Lower leg skin (tissue), 4 donors: ENCODE measurements at regions not wholly inside any gene's neighbourhood (a gene's known extent, or its start where the extent isn't known, plus 50 kb on each side); places are given as distances from the start of the nearest gene placed in this dataset.

Experiments used
- DNase-seq, 2 donors: peaks; one replicate each; pipeline ENCODE4 v3.0.0-alpha.2; 2019; ENCODE audit warnings: low spot score in 2 of 2
- H3K4me3 ChIP-seq: fragments of 200-600 bp; sonication (generic); 2 replicates; pipeline ENCODE4 v1.5.1; 2017; ENCODE audit warnings: mild to moderate bottlenecking, low read depth; ENCODE audit not compliant: poor library complexity, severe bottlenecking
- POLR2A ChIP-seq, 2 donors: fragments of 450-650 bp; IDR thresholded peaks; one replicate each; pipeline ENCODE4 v1.6.1; 2016 to 2017; ENCODE audit warnings: antibody characterized with exemption in 2 of 2, mild to moderate bottlenecking in 1 of 2, moderate library complexity in 1 of 2
- WGBS, 2 donors: methylation state at CpG; one replicate each; pipeline ENCODE4 v1.1.5; 2018; 5-methylcytosine and 5-hydroxymethylcytosine counted together
- intact Hi-C: fragments of 100-400 bp; cut with DNase I; formaldehyde crosslinking; loops from one replicate; pipeline ENCODE4 v1.15.0; 2023; ENCODE audit warnings: low total_unique reads
- TF ChIP-seq, protein P1 (sequence below), 3 donors: fragments of 450-650 bp; IDR thresholded peaks; one replicate each; pipeline ENCODE4 v1.5.1; 2016; ENCODE audit warnings: antibody characterized with exemption in 3 of 3, mild to moderate bottlenecking in 3 of 3, moderate library complexity in 2 of 3

- DNase-seq = no peak
- WGBS, 2 donors = 67 to 70% methylated on average over 1 of the region's 1 CpG
- no peak overlapping the region for H3K4me3 ChIP-seq
- TF ChIP-seq, protein P1, sequence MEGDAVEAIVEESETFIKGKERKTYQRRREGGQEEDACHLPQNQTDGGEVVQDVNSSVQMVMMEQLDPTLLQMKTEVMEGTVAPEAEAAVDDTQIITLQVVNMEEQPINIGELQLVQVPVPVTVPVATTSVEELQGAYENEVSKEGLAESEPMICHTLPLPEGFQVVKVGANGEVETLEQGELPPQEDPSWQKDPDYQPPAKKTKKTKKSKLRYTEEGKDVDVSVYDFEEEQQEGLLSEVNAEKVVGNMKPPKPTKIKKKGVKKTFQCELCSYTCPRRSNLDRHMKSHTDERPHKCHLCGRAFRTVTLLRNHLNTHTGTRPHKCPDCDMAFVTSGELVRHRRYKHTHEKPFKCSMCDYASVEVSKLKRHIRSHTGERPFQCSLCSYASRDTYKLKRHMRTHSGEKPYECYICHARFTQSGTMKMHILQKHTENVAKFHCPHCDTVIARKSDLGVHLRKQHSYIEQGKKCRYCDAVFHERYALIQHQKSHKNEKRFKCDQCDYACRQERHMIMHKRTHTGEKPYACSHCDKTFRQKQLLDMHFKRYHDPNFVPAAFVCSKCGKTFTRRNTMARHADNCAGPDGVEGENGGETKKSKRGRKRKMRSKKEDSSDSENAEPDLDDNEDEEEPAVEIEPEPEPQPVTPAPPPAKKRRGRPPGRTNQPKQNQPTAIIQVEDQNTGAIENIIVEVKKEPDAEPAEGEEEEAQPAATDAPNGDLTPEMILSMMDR (IDR thresholded peaks at IDR 0.05) = no peak
- no peak for TF ChIP-seq POLR2A (IDR thresholded peaks at IDR 0.05)
- intact Hi-C loops = no loop called here
These were observed 187.3 kb downstream of the GPX5 start for GRCh38 chr6:28712982-28713381.

GRCh38 chr6:28719275-28719940, 193.7 kb downstream of the GPX5 start:
- H3K4me3 ChIP-seq = no peak overlapping the region
- DNase-seq = no peak
- intact Hi-C loops = no loop called here
- 12 to 20% methylated on average over 11 of the region's 11 CpGs for WGBS, 2 donors
- TF ChIP-seq, protein P1 (IDR thresholded peaks at IDR 0.05) = no peak
- no peak for TF ChIP-seq POLR2A (IDR thresholded peaks at IDR 0.05)

- no peak for DNase-seq
- 64 to 73% methylated on average over 26 of the region's 26 CpGs for WGBS, 2 donors
These were observed 194.9 kb downstream of the GPX5 start for GRCh38 chr6:28720357-28721231.

GRCh38 chr6:28721372-28721771, 195.7 kb downstream of the GPX5 start:
- TF ChIP-seq POLR2A (IDR thresholded peaks at IDR 0.05) = no peak
- TF ChIP-seq, protein P1 (IDR thresholded peaks at IDR 0.05) = no peak
- H3K4me3 ChIP-seq = no peak overlapping the region
- WGBS, 2 donors = 85 to 90% methylated on average over 2 of the region's 2 CpGs
- no peak for DNase-seq
- intact Hi-C loops = no loop called here

More at GRCh38 chr6:28720357-28721231, 194.9 kb downstream of the GPX5 start:
- no peak overlapping the region for H3K4me3 ChIP-seq
- TF ChIP-seq, protein P1 (IDR thresholded peaks at IDR 0.05) = no peak
- TF ChIP-seq POLR2A (IDR thresholded peaks at IDR 0.05) = no peak
- intact Hi-C loops = no loop called here

DNA sequence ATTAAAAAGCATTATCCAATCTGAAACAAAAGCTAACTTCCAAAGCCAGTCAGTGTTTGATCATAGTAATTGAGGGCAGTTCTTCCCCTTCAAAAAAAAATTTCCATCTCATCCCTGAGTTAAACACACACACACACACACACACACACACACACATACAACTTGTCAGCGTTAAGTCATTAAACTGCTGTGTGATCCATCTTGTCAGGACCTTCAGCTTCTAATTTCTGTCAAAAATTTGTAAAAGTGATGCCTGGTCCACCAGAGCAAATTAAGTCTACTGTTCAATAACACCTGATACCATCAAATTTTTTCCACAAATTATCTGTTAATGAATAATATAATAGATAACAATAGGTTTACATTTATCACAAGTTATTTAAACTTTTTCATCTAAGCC, 198.7 kb downstream of the GPX5 start:
- intact Hi-C loops = no loop called here
- H3K4me3 ChIP-seq = no peak overlapping the region
- TF ChIP-seq, protein P1 (IDR thresholded peaks at IDR 0.05) = no peak
- no peak for TF ChIP-seq POLR2A (IDR thresholded peaks at IDR 0.05)
- DNase-seq = no peak
- WGBS, 2 donors = 49 to 56% methylated on average over 1 of the region's 1 CpG
